ENCODE measurements at regions not wholly inside any gene's neighbourhood (a gene's known extent, or its start where the extent isn't known, plus 50 kb on each side); places are given as distances from the start of the nearest gene placed in this dataset.
"Not testable (repeated sequence)": the region's sequence is repeated elsewhere in the genome, so short reads cannot be mapped to it uniquely, and the experiment has no call there.

DNA sequence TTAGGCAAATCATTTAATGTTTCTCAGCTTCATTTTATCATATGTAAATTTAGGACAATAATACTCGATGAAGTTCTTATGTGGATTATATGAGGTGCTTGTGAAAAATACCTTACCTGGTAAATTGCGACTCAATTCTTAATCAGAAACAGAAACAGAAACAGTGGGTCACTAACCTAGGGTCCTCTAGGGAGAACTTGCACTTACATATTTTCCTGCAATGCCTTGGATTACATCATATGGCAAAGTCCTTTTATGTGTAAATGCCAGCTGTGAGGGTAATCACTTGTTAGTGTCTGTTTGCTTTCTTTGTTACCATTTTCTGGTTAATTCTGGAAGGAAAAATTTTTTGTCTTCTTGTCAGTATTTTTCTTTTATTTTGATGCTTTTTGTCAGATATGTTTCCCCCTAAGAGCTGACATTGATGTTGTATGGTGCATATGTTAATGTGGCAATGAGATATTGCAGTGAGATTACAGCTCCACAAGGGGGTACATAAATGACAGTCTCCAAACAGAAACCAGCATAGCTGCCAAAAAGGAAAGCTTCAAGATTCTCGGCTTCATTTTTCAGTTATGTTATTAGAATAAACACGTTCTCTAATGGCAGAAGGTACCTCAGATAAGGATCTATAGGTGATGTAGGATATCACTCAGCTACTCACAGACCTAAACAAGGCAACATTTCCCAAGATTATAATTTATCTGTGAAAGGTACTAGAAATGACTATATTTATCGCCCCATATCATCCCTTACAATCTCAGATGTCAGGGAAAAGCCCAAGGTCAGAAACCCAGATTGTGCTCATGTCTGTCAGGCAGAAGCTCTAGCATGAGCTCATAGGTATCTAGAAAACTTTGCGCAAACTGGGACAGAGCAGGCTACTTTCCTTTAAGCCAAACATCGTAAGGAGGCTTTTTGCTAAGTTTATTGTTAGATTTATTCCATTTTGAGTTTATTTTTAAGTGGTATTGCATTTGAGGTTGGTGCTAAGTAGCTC, 119.9 kb downstream of the FASLG start:
- Histone ChIP-seq H3K9me3 (ENCODE audit: control insufficient read depth in 2 of 2, insufficient read depth in 1 of 2, low read length in 1 of 2) (no peaks in the 10 kb centered on the region), H3K4me1 (ENCODE audit: control insufficient read depth in 2 of 2, insufficient read depth in 2 of 2, low read length in 2 of 2) (no peaks in the 10 kb centered on the region), H3K36me3 (ENCODE audit: control insufficient read depth in 2 of 2, insufficient read depth in 2 of 2, low read length in 1 of 2) (no peaks in the 10 kb centered on the region), H3K27me3 (ENCODE audit: control insufficient read depth in 2 of 2, insufficient read depth in 1 of 2, low read length in 1 of 2) (no peaks in the 10 kb centered on the region), H3K4me3 (ENCODE audit: low read length in 2 of 2) (no peak overlapping the region), H3K27ac (ENCODE audit: low read depth in 1 of 2, low read length in 1 of 2) (no peak overlapping the region)
- peak in 1 of 9 donors; percentile 12 for DNase-seq (ENCODE audit: low read depth in 6 of 9, low spot score in 9 of 9)
- WGBS, result 69% methylated on average over 7 of the region's 7 CpGs

DNA sequence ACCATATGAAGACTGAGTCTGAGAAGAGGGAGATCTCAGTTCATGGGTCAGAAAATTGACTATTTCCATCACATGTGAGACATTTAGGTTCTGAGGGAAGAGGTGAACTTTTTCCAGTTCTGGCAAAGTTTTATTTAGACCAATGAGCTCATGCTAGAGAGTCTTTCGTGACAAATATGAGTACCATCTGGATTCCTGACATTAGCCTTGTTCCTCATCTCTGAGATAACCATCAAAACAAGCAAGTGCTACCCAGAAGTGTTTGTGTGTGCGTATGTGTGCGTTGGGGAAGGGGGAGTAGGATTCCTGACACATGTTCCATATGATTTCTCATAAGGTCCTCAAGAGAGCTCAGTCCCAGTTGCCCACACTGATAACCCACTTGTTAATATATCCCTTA, 120.6 kb downstream of the FASLG start:
- WGBS, result 81% methylated on average over 3 of the region's 3 CpGs
- no peaks in the 10 kb centered on the region for H3K36me3 ChIP-seq (ENCODE audit: control insufficient read depth in 2 of 2, insufficient read depth in 2 of 2, low read length in 1 of 2)
- H3K4me3 ChIP-seq (ENCODE audit: low read length in 2 of 2), result no peak overlapping the region
- DNase-seq (ENCODE audit: low read depth in 6 of 9, low spot score in 9 of 9), result no peak
- H3K27me3 ChIP-seq (ENCODE audit: control insufficient read depth in 2 of 2, insufficient read depth in 1 of 2, low read length in 1 of 2), result no peaks in the 10 kb centered on the region
- H3K27ac ChIP-seq (ENCODE audit: low read depth in 1 of 2, low read length in 1 of 2), result no peak overlapping the region
- no peaks in the 10 kb centered on the region for H3K4me1 ChIP-seq (ENCODE audit: control insufficient read depth in 2 of 2, insufficient read depth in 2 of 2, low read length in 2 of 2)
- H3K9me3 ChIP-seq (ENCODE audit: control insufficient read depth in 2 of 2, insufficient read depth in 1 of 2, low read length in 1 of 2), result no peaks in the 10 kb centered on the region

DNA sequence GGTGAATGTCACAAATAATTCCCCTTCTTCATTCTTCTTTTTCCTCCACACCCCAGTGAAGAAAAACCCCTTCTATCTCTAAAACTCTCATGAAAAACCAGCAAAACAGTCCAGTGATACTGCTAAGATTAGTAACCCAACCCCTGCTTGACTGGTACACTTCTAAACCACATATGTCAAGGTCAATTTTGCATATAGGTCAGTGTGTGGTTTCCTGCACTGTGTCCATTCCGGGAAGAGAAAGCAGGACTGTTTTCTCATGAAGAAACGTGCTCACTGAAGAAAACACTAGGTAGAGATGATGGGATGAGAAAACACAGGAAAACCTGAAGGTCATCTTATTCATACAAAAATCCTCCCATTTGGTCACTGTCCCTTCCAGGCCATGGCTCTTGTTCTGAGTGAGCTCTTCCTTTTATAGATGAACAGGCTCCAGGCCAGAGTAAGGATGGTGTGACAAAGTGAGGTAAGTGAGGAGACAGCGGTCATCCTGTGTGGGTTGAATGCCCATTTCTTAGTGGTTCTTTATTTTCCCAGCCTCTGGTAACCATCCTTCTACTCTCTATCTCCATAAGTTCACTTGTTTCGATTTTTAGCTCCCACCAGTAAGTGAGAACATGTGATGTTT, 122.7 kb downstream of the FASLG start:
- no peaks in the 10 kb centered on the region for H3K9me3 ChIP-seq (ENCODE audit: control insufficient read depth in 2 of 2, insufficient read depth in 1 of 2, low read length in 1 of 2)
- no peak overlapping the region for H3K4me3 ChIP-seq (ENCODE audit: low read length in 2 of 2)
- 91% methylated on average over 4 of the region's 4 CpGs for WGBS
- H3K27ac ChIP-seq (ENCODE audit: low read depth in 1 of 2, low read length in 1 of 2), result no peak overlapping the region
- no peaks in the 10 kb centered on the region for H3K36me3 ChIP-seq (ENCODE audit: control insufficient read depth in 2 of 2, insufficient read depth in 2 of 2, low read length in 1 of 2)
- no peaks in the 10 kb centered on the region for H3K4me1 ChIP-seq (ENCODE audit: control insufficient read depth in 2 of 2, insufficient read depth in 2 of 2, low read length in 2 of 2)
- no peaks in the 10 kb centered on the region for H3K27me3 ChIP-seq (ENCODE audit: control insufficient read depth in 2 of 2, insufficient read depth in 1 of 2, low read length in 1 of 2)
- no peak for DNase-seq (ENCODE audit: low read depth in 6 of 9, low spot score in 9 of 9)

DNA sequence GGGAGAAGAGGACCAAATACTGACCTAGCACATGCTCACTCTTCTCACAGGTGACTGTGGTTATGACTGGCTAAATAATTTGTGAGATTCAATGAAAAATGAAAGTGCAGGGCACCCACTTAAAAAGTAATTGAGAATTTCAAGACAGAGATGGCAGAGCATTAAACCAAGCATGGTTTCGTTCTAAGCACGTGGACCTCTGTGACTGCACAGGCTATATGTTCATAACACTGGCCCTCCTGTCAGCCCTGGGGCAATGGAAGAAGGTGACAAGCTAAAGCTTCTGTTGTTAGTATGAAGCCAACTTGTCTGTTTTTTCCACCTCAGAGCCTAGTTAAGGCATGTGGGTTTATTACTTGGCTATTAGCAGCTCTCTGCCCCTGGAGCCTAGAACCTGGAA, 130.9 kb downstream of the FASLG start:
- Histone ChIP-seq H3K27me3 (ENCODE audit: control insufficient read depth in 2 of 2, insufficient read depth in 1 of 2, low read length in 1 of 2) (no peaks in the 10 kb centered on the region), H3K4me1 (ENCODE audit: control insufficient read depth in 2 of 2, insufficient read depth in 2 of 2, low read length in 2 of 2) (no peaks in the 10 kb centered on the region), H3K27ac (ENCODE audit: low read depth in 1 of 2, low read length in 1 of 2) (no peak overlapping the region), H3K4me3 (ENCODE audit: low read length in 2 of 2) (no peak overlapping the region), H3K36me3 (ENCODE audit: control insufficient read depth in 2 of 2, insufficient read depth in 2 of 2, low read length in 1 of 2) (no peaks in the 10 kb centered on the region), H3K9me3 (ENCODE audit: control insufficient read depth in 2 of 2, insufficient read depth in 1 of 2, low read length in 1 of 2) (no peaks in the 10 kb centered on the region)
- 98% methylated on average over 2 of the region's 2 CpGs for WGBS
- no peak for DNase-seq (ENCODE audit: low read depth in 6 of 9, low spot score in 9 of 9)

DNA sequence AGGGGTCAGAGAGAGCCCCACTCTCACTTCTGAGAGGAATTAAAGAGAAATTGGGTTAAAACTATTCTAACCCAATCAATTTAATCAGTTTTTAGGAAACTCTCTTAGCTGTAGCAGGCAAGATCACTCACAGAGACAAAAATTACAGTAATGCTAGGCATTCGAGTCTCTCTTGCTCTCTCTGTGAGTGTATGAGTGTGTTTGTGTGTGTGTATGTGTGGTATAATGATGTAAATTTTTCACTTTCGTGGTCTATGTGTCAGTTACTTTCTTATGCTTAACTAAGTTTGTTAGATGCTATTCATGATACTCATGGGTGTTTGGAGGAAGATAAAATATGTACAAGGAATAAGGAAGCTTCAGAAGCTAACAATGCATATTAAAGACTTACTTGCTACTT, 131.3 kb downstream of the FASLG start:
- H3K4me3 ChIP-seq (ENCODE audit: low read length in 2 of 2), result no peak overlapping the region
- WGBS, result 92% methylated on average over 2 of the region's 2 CpGs

DNA sequence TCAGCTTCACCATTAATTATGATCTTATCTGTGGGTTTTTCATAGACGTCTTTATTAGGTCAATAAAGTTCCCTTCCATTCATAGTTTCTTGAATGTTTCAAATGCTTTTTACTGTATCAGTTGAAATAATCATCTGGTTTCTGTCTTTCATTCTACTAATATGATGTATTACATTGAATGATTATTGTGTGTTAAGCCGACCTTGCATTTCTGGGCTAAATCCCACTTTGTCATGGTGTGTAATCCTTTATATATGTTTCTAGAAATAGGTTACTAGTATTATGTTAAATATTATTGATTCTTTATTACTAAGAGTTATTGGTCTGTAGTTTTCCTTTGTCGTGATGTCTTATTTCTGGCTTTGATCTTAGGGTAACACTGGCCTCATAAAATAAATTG, 134.9 kb downstream of the FASLG start:
- DNase-seq (ENCODE audit: low read depth in 6 of 9, low spot score in 9 of 9), result no peak
- H3K27ac ChIP-seq (ENCODE audit: low read depth in 1 of 2, low read length in 1 of 2), result no peak overlapping the region
- no peaks in the 10 kb centered on the region for H3K4me1 ChIP-seq (ENCODE audit: control insufficient read depth in 2 of 2, insufficient read depth in 2 of 2, low read length in 2 of 2)
- no peaks in the 10 kb centered on the region for H3K27me3 ChIP-seq (ENCODE audit: control insufficient read depth in 2 of 2, insufficient read depth in 1 of 2, low read length in 1 of 2)
- H3K9me3 ChIP-seq (ENCODE audit: control insufficient read depth in 2 of 2, insufficient read depth in 1 of 2, low read length in 1 of 2), result no peaks in the 10 kb centered on the region
- WGBS, result 96% methylated on average over 3 of the region's 3 CpGs
- H3K36me3 ChIP-seq (ENCODE audit: control insufficient read depth in 2 of 2, insufficient read depth in 2 of 2, low read length in 1 of 2), result no peaks in the 10 kb centered on the region
- H3K4me3 ChIP-seq (ENCODE audit: low read length in 2 of 2), result no peak overlapping the region

More for the DNA sequence above, 131.3 kb downstream of the FASLG start:
- Histone ChIP-seq H3K27ac (ENCODE audit: low read depth in 1 of 2, low read length in 1 of 2) (no peak overlapping the region), H3K27me3 (ENCODE audit: control insufficient read depth in 2 of 2, insufficient read depth in 1 of 2, low read length in 1 of 2) (no peaks in the 10 kb centered on the region), H3K9me3 (ENCODE audit: control insufficient read depth in 2 of 2, insufficient read depth in 1 of 2, low read length in 1 of 2) (no peaks in the 10 kb centered on the region), H3K36me3 (ENCODE audit: control insufficient read depth in 2 of 2, insufficient read depth in 2 of 2, low read length in 1 of 2) (no peaks in the 10 kb centered on the region), H3K4me1 (ENCODE audit: control insufficient read depth in 2 of 2, insufficient read depth in 2 of 2, low read length in 2 of 2) (no peaks in the 10 kb centered on the region)
- DNase-seq (ENCODE audit: low read depth in 6 of 9, low spot score in 9 of 9), result no peak

DNA sequence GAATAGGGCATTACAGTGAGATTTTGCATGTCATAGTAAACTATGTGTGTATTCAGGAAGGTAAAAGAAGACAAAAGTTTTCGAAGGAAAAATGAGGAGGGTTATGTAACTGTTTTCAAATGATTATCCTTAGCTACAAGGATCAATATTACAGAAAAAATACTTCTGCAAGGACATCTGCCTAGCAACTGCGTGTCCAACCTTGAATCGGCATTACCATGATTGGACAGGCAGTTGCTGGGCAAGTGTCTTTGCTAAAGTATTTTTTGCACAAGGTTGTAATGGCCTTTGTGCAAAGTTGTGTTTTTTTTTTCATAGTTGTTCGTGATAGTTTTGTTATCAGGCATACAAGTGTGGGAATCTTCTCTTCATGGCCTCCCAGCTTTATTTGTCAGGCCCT, 136.8 kb downstream of the FASLG start:
- no peaks in the 10 kb centered on the region for H3K36me3 ChIP-seq (ENCODE audit: control insufficient read depth in 2 of 2, insufficient read depth in 2 of 2, low read length in 1 of 2)
- H3K4me3 ChIP-seq (ENCODE audit: low read length in 2 of 2), result no peak overlapping the region
- no peak for DNase-seq (ENCODE audit: low read depth in 6 of 9, low spot score in 9 of 9)
- no peaks in the 10 kb centered on the region for H3K4me1 ChIP-seq (ENCODE audit: control insufficient read depth in 2 of 2, insufficient read depth in 2 of 2, low read length in 2 of 2)
- H3K27ac ChIP-seq (ENCODE audit: low read depth in 1 of 2, low read length in 1 of 2), result no peak overlapping the region
- no peaks in the 10 kb centered on the region for H3K27me3 ChIP-seq (ENCODE audit: control insufficient read depth in 2 of 2, insufficient read depth in 1 of 2, low read length in 1 of 2)
- 97% methylated on average over 4 of the region's 4 CpGs for WGBS
- no peaks in the 10 kb centered on the region for H3K9me3 ChIP-seq (ENCODE audit: control insufficient read depth in 2 of 2, insufficient read depth in 1 of 2, low read length in 1 of 2)

DNA sequence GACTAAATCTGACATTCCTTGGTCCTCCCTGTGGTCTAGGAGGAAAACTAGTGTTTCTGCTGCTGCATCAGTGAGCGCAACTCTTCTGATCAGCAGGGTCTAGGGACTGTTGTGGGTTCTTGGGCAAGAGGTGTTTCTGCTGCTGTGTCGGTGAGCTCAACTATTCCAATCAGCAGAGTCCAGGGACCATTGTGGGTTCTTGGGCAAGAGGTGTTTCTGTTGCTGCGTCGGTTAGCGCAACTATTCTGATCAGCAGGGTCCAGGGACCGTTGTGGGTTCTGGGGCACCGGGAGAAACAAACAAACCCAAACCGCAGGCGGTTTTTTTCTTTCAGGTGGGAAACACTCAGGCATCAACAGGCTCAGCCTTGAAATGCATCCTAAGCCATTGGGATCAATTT, 140.9 kb downstream of the FASLG start:
- not testable (repeated sequence) for H3K27me3 ChIP-seq (ENCODE audit: control insufficient read depth in 2 of 2, insufficient read depth in 1 of 2, low read length in 1 of 2); H3K36me3 ChIP-seq (ENCODE audit: control insufficient read depth in 2 of 2, insufficient read depth in 2 of 2, low read length in 1 of 2); H3K9me3 ChIP-seq (ENCODE audit: control insufficient read depth in 2 of 2, insufficient read depth in 1 of 2, low read length in 1 of 2); H3K4me3 ChIP-seq (ENCODE audit: low read length in 2 of 2); DNase-seq (ENCODE audit: low read depth in 6 of 9, low spot score in 9 of 9); H3K27ac ChIP-seq (ENCODE audit: low read depth in 1 of 2, low read length in 1 of 2); H3K4me1 ChIP-seq (ENCODE audit: control insufficient read depth in 2 of 2, insufficient read depth in 2 of 2, low read length in 2 of 2)
- WGBS, result over 99% methylated on average over 9 of the region's 9 CpGs

DNA sequence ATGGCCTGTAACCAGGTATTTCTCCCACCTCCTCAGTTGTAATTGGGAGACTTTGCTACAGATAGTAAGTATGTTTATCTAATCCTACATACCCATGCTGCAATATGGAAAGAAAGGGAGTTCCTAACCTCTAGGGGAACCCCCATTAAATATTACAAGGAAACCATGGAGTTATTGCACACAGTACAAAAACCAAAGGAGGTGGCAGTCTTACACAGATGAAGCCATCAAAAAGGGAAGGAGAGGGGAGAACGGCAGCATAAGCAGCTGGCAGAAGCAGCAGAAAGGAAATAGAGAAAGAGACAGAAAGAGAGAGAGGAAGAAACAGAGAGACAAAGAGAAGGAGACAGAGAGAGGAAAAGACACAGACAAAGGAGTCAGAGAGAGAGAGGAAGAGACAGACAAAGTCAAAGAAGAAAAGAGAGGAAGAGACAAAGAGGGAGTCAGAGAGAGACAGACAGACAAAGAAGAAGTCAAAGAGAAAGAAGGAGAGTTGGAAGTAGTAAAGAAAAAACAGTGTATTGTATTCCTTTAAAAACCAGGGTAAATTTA, 142.9 kb downstream of the FASLG start:
- no peak for DNase-seq (ENCODE audit: low read depth in 6 of 9, low spot score in 9 of 9)
- Histone ChIP-seq H3K36me3 (ENCODE audit: control insufficient read depth in 2 of 2, insufficient read depth in 2 of 2, low read length in 1 of 2) (no peaks in the 10 kb centered on the region), H3K4me1 (ENCODE audit: control insufficient read depth in 2 of 2, insufficient read depth in 2 of 2, low read length in 2 of 2) (no peaks in the 10 kb centered on the region), H3K27me3 (ENCODE audit: control insufficient read depth in 2 of 2, insufficient read depth in 1 of 2, low read length in 1 of 2) (no peaks in the 10 kb centered on the region), H3K27ac (ENCODE audit: low read depth in 1 of 2, low read length in 1 of 2) (no peak overlapping the region), H3K4me3 (ENCODE audit: low read length in 2 of 2) (no peak overlapping the region), H3K9me3 (ENCODE audit: control insufficient read depth in 2 of 2, insufficient read depth in 1 of 2, low read length in 1 of 2) (no peaks in the 10 kb centered on the region)
- WGBS, result 14% methylated on average over 1 of the region's 1 CpG
